ENCODE measurements at regions not wholly inside any gene's neighbourhood (a gene's known extent, or its start where the extent isn't known, plus 50 kb on each side); places are given as distances from the start of the nearest gene placed in this dataset.

DNA sequence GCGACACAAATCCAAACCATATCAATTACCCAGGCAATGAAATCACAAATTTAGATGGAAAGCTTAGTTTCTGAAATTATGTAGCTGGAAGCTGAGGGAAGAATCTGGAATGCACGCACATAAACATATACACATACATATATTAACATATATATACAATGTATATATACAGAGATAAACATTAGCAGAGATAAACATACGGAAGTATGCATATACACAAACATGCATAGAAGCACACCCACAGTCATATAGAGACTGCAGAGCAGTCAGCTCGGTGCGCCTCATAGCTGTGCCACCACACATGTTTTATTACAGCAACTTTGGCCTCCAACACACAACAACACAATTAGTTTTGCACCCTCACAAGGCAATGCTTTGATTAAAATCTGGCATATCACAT lies 288.1 kb downstream of the TEX29 start:
- intact Hi-C loops (cut with DNase I; ENCODE audit: low total_unique reads): no loop called here
- H3K4me3 ChIP-seq: no peak overlapping the region
- H3K9me3 ChIP-seq: no peaks in the 10 kb centered on the region
- H3K4me1 ChIP-seq: no peaks in the 10 kb centered on the region
- WGBS, 5 donors: 86 to 97% (median 94%) methylated on average over 5 of the region's 5 CpGs
- H3K27ac ChIP-seq: no peak overlapping the region
- TF ChIP-seq POLR2AphosphoS5 (IDR thresholded peaks at IDR 0.05) (no peak), POLR2A (IDR thresholded peaks at IDR 0.05) (no peak)
- TF ChIP-seq, protein P1, sequence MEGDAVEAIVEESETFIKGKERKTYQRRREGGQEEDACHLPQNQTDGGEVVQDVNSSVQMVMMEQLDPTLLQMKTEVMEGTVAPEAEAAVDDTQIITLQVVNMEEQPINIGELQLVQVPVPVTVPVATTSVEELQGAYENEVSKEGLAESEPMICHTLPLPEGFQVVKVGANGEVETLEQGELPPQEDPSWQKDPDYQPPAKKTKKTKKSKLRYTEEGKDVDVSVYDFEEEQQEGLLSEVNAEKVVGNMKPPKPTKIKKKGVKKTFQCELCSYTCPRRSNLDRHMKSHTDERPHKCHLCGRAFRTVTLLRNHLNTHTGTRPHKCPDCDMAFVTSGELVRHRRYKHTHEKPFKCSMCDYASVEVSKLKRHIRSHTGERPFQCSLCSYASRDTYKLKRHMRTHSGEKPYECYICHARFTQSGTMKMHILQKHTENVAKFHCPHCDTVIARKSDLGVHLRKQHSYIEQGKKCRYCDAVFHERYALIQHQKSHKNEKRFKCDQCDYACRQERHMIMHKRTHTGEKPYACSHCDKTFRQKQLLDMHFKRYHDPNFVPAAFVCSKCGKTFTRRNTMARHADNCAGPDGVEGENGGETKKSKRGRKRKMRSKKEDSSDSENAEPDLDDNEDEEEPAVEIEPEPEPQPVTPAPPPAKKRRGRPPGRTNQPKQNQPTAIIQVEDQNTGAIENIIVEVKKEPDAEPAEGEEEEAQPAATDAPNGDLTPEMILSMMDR (IDR thresholded peaks at IDR 0.05 in 8 of 11, conservative IDR thresholded peaks at IDR 0.05 in 3 of 11): no peak
- H3K27me3 ChIP-seq (replicated peaks in 1 of 7): no peaks in the 10 kb centered on the region
- H3K36me3 ChIP-seq: no peaks in the 10 kb centered on the region
- DNase-seq: no peak

DNA sequence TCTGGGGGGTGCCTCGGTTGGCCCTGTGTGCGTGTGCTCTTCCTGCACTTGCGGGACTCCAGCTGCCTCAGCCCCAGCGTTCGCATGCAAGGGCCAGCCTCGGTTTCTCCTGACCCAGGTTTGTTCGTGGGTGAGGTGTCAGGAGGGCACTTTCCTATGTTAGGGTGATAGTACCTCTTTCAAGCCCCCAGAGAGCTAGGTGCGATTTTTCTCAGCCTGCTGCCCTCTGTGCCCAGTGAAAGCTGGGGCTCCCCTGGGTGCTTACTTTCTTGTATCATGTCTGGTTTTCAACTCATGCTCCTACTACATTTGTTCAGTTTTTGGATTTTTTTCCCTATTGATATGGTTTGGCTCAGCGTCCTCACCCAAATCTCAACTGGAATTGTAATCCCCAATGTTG lies 289.2 kb downstream of the TEX29 start:
- WGBS, 5 donors: 81 to 94% (median 89%) methylated on average over 9 of the region's 9 CpGs
- Histone ChIP-seq H3K27me3 (replicated peaks in 1 of 7) (no peaks in the 10 kb centered on the region), H3K4me3 (no peak overlapping the region), H3K4me1 (no peaks in the 10 kb centered on the region), H3K36me3 (no peaks in the 10 kb centered on the region), H3K27ac (peak overlapping the region in 2 of 8 donors; percentile 16 to 28), H3K9me3 (no peaks in the 10 kb centered on the region)
- no peak for TF ChIP-seq POLR2AphosphoS5 (IDR thresholded peaks at IDR 0.05)
- intact Hi-C loops (cut with DNase I; ENCODE audit: low total_unique reads): no loop called here
- no peak for DNase-seq

DNA sequence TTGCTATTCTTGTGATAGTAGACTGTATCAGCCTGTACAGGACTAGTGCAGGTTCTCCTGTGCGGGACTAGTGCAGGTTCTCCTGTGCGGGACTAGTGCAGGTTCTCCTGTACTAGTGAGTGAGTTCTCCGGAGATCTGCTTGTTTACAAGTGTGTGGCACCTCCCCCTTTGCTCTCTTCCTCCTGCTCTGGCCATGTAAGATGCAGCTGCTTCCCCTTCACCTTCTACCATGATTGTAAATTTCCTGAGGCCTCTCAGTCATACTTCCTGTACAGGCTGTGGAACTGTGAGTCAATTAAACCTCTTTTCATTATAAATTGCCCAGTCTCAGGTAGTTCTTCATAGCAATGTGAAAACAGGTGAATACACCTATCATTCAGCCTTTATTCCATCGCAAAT lies 289.6 kb downstream of the TEX29 start:
- Histone ChIP-seq H3K4me3 (no peak overlapping the region), H3K4me1 (no peaks in the 10 kb centered on the region), H3K27ac (peak overlapping the region in 2 of 8 donors; percentile 16 to 28), H3K9me3 (no peaks in the 10 kb centered on the region), H3K27me3 (replicated peaks in 1 of 7) (no peaks in the 10 kb centered on the region), H3K36me3 (no peaks in the 10 kb centered on the region)
- intact Hi-C loops (cut with DNase I; ENCODE audit: low total_unique reads): no loop called here
- no peak for DNase-seq
- no peak for TF ChIP-seq POLR2A (IDR thresholded peaks at IDR 0.05)
- TF ChIP-seq, protein P1 (IDR thresholded peaks at IDR 0.05 in 8 of 11, conservative IDR thresholded peaks at IDR 0.05 in 3 of 11): no peak
- peak in 1 of 3 donors; percentile 55 for TF ChIP-seq POLR2AphosphoS5 (IDR thresholded peaks at IDR 0.05)
- 27 to 54% (median 33%) methylated on average over 4 of the region's 4 CpGs for WGBS, 5 donors

DNA sequence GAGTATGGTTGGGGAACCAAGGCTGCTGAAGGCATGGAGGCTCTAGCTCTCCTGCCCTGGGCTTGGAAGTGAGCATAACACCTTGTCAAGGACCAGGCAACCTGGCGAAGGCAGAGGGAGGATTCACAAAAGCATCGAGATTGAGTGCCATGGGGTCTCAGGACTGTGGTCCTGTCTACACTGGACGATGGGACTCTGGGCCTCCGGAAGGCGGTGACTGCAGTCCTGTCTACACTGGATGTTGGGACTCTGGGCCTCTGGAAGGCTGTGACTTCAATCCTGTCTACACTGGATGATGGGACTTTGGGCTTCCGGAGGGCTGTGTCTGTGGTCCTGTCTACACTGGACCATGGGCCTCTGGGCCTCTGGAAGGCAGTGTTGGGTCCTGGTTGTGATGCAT lies 290.4 kb downstream of the TEX29 start:
- TF ChIP-seq POLR2AphosphoS5 (IDR thresholded peaks at IDR 0.05): no peak
- H3K36me3 ChIP-seq: no peaks in the 10 kb centered on the region

DNA sequence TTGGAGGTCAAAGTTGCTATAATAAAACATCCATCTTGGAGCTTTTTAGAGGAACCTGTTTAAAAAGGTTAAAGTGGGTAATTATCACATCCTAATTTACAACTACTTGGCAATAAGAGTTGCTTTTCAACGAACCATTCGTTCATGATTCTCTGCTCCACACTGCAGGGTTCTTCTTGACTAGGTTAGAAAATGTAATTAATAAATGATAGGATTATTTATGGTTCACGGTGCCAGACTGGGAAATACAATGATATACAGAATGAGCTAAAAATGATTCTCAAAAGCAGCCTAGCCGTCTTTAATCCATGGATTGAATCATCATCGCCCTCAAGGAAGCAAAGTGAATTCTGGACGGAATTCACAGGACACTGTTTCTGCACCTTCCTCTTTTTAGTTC lies 291.2 kb downstream of the TEX29 start:
- intact Hi-C loops (cut with DNase I; ENCODE audit: low total_unique reads): no loop called here
- Histone ChIP-seq H3K4me3 (no peak overlapping the region), H3K4me1 (no peaks in the 10 kb centered on the region), H3K27me3 (replicated peaks in 1 of 7) (no peaks in the 10 kb centered on the region), H3K27ac (no peak overlapping the region), H3K36me3 (no peaks in the 10 kb centered on the region), H3K9me3 (no peaks in the 10 kb centered on the region)
- DNase-seq: no peak
- WGBS, 5 donors: 85 to 92% (median 91%) methylated on average over 6 of the region's 6 CpGs
- TF ChIP-seq, protein P1 (IDR thresholded peaks at IDR 0.05 in 8 of 11, conservative IDR thresholded peaks at IDR 0.05 in 3 of 11): no peak
- no peak for TF ChIP-seq POLR2A (IDR thresholded peaks at IDR 0.05)
- TF ChIP-seq POLR2AphosphoS5 (IDR thresholded peaks at IDR 0.05): no peak

More for the DNA sequence above, 290.4 kb downstream of the TEX29 start:
- no peak for DNase-seq
- H3K27ac ChIP-seq: no peak overlapping the region
- no peaks in the 10 kb centered on the region for H3K27me3 ChIP-seq (replicated peaks in 1 of 7)
- intact Hi-C loops (cut with DNase I; ENCODE audit: low total_unique reads): no loop called here
- H3K4me1 ChIP-seq: no peaks in the 10 kb centered on the region
- WGBS, 5 donors: 53 to 85% (median 70%) methylated on average over 5 to 6 of the region's 6 CpGs
- no peaks in the 10 kb centered on the region for H3K9me3 ChIP-seq
- H3K4me3 ChIP-seq: no peak overlapping the region

Data from spleen (tissue), 11 donors.